ENCODE measurements at regions not wholly inside any gene's neighbourhood (a gene's known extent, or its start where the extent isn't known, plus 50 kb on each side); places are given as distances from the start of the nearest gene placed in this dataset.
"Not testable (repeated sequence)": the region's sequence is repeated elsewhere in the genome, so short reads cannot be mapped to it uniquely, and the experiment has no call there.

DNA sequence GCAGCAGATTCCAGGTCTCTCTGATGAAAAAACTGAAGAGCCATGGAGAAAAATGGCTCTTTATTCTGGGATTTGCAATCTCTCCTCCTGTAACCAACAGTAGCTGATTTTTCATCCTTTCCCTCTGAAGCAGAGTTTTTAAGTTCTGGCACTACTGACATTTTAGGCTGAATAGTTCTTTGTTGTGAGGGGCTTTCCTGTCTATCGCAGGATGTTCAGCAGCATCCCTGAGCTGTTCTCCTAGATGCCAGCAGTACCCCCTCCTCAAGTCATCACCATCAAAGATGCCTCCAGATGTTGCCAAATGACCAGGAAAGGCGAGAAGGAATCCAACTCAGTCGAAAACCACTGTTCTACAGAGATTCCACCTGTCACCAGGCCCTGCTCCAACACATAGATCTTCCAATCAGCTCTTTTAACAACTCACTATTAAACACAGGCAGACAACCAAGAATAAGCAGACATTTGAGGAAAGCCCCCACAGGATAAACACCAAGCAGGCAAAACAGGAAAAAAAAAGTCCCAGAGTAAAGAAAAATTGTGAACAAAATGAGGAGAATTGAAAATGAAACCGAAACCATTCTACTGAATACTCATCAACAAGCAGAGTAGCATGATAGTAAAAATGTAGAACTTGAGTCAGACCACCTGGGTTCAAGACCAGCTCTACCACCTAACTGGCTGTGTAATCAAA lies 124.8 kb downstream of the MPP7 start:
- Mint-ChIP-seq H3K27me3 (ENCODE audit: insufficient read depth, low read depth) (no peaks in the 10 kb centered on the region), H3K4me3 (no peak overlapping the region), H3K36me3 (no peaks in the 10 kb centered on the region), H3K9me3 (no peaks in the 10 kb centered on the region), H3K27ac (no peak overlapping the region), H3K4me1 (no peaks in the 10 kb centered on the region)
- Histone ChIP-seq H3K27me3 (no peaks in the 10 kb centered on the region), H3K36me3 (no peaks in the 10 kb centered on the region), H2AFZ (replicated peaks) (no peak overlapping the region), H3K9me3 (ENCODE audit: low read depth) (no peaks in the 10 kb centered on the region), H3K27ac (no peak overlapping the region), H3K79me2 (ENCODE audit: low read depth) (no peaks in the 10 kb centered on the region), H3K4me3 (no peak overlapping the region), H4K20me1 (ENCODE audit: low read depth) (no peaks in the 10 kb centered on the region), H3K4me1 (peaks cover 3% of the 10 kb centered on the region), H3K9ac (no peak overlapping the region), H3F3A (ENCODE audit: low read depth) (no peaks in the 10 kb centered on the region), H3K4me2 (no peak overlapping the region)
- DNase-seq (ENCODE audit: low spot score), result no peak
- no peak for TF ChIP-seq EZH2phosphoT487 (IDR thresholded peaks at IDR 0.05)
- TF ChIP-seq EZH2 (IDR thresholded peaks at IDR 0.05), result no peak
- TF ChIP-seq CTCF (IDR thresholded peaks at IDR 0.05), result no peak

DNA sequence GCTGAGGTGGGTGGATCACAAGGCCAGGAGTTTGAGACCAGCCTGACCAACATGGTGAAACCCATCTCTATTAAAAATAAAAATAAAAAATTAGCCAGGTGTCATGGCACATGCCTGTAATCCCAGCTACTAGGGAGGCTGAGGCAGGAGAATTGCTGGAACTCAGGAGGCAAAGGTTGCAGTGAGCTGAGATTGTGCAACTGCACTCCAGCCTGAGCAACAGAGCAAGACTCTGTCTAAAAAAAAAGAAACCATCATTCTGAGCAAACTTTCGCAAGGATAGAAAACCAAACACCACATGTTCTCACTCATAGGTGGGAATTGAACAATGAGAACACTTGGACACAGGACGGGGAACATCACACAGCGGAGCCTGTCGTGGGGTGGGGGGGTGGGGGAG lies 126.4 kb downstream of the MPP7 start:
- H3K4me1 Mint-ChIP-seq; H3K9ac ChIP-seq; H3K79me2 ChIP-seq (ENCODE audit: low read depth); H3K27me3 ChIP-seq; H3K27me3 Mint-ChIP-seq (ENCODE audit: insufficient read depth, low read depth); H3K27ac Mint-ChIP-seq; H3K4me2 ChIP-seq; H3K4me1 ChIP-seq; H3K27ac ChIP-seq; DNase-seq (ENCODE audit: low spot score); H3K9me3 Mint-ChIP-seq; H2AFZ ChIP-seq (replicated peaks); H3K4me3 Mint-ChIP-seq; H4K20me1 ChIP-seq (ENCODE audit: low read depth); H3K9me3 ChIP-seq (ENCODE audit: low read depth); H3K36me3 ChIP-seq; H3K4me3 ChIP-seq; H3F3A ChIP-seq (ENCODE audit: low read depth); H3K36me3 Mint-ChIP-seq: not testable (repeated sequence)

DNA sequence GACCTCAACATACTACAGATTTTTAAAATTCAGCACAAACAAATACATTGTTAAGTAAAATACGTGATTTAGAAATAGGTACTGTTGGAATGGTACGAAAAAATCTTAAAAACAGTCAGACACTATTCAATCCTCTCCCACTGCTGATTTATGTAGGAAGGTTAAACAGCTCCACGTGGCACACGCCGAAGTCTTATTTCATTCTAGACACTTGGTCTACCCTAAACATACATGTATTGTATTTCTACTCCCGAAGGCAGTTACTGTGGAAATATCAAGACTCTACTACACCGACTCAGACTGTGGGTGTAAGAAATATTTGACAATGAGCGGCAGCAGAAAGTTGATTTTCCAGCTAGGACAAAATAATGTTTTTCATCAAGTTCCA lies 130.6 kb downstream of the MPP7 start:
- H3F3A ChIP-seq (ENCODE audit: low read depth), result no peaks in the 10 kb centered on the region
- Mint-ChIP-seq H3K4me3 (no peak overlapping the region), H3K4me1 (peaks cover 3% of the 10 kb centered on the region), H3K27ac (no peak overlapping the region), H3K27me3 (ENCODE audit: insufficient read depth, low read depth) (no peaks in the 10 kb centered on the region), H3K36me3 (no peaks in the 10 kb centered on the region), H3K9me3 (no peaks in the 10 kb centered on the region)
- no peaks in the 10 kb centered on the region for H3K36me3 ChIP-seq
- H3K79me2 ChIP-seq (ENCODE audit: low read depth), result no peaks in the 10 kb centered on the region
- H3K27ac ChIP-seq, result no peak overlapping the region
- no peak overlapping the region for H3K4me2 ChIP-seq
- no peak overlapping the region for H3K9ac ChIP-seq
- H3K4me3 ChIP-seq, result no peak overlapping the region
- TF ChIP-seq CTCF (IDR thresholded peaks at IDR 0.05) (no peak), EZH2phosphoT487 (IDR thresholded peaks at IDR 0.05) (no peak), EZH2 (IDR thresholded peaks at IDR 0.05) (no peak)
- no peak for DNase-seq (ENCODE audit: low spot score)
- no peaks in the 10 kb centered on the region for H3K27me3 ChIP-seq
- H3K9me3 ChIP-seq (ENCODE audit: low read depth), result no peaks in the 10 kb centered on the region
- no peaks in the 10 kb centered on the region for H3K4me1 ChIP-seq
- no peaks in the 10 kb centered on the region for H4K20me1 ChIP-seq (ENCODE audit: low read depth)
- no peak overlapping the region for H2AFZ ChIP-seq (replicated peaks)

- no peak for TF ChIP-seq EZH2phosphoT487 (IDR thresholded peaks at IDR 0.05)
- no peak for TF ChIP-seq EZH2 (IDR thresholded peaks at IDR 0.05)
- TF ChIP-seq CTCF (IDR thresholded peaks at IDR 0.05), result no peak
- Mint-ChIP-seq H3K27me3 (ENCODE audit: insufficient read depth, low read depth) (no peaks in the 10 kb centered on the region), H3K4me1 (peaks cover 3% of the 10 kb centered on the region), H3K27ac (no peak overlapping the region), H3K9me3 (no peaks in the 10 kb centered on the region), H3K36me3 (no peaks in the 10 kb centered on the region), H3K4me3 (no peak overlapping the region)
- H2AFZ ChIP-seq (replicated peaks), result no peak overlapping the region
- no peaks in the 10 kb centered on the region for H3K27me3 ChIP-seq
- no peak for DNase-seq (ENCODE audit: low spot score)
- H3K27ac ChIP-seq, result no peak overlapping the region
- H4K20me1 ChIP-seq (ENCODE audit: low read depth), result no peaks in the 10 kb centered on the region
- H3F3A ChIP-seq (ENCODE audit: low read depth), result no peaks in the 10 kb centered on the region
- no peaks in the 10 kb centered on the region for H3K4me1 ChIP-seq
- no peak overlapping the region for H3K4me3 ChIP-seq
- no peak overlapping the region for H3K9ac ChIP-seq
- no peaks in the 10 kb centered on the region for H3K79me2 ChIP-seq (ENCODE audit: low read depth)
- no peaks in the 10 kb centered on the region for H3K36me3 ChIP-seq
- no peaks in the 10 kb centered on the region for H3K9me3 ChIP-seq (ENCODE audit: low read depth)
- no peak overlapping the region for H3K4me2 ChIP-seq
Measured at GRCh38 chr10:28171468-28172222, 131.2 kb downstream of the MPP7 start.
